Astrocyte (in vitro differentiated cells and primary cell): ENCODE measurements at regions not wholly inside any gene's neighbourhood (a gene's known extent, or its start where the extent isn't known, plus 50 kb on each side); places are given as distances from the start of the nearest gene placed in this dataset.

Source experiments
- DNase-seq: peaks from one replicate; pipeline ENCODE4 v3.0.0-alpha.2; 2010; ENCODE audit warnings: low read depth
- FAIRE-seq: peaks from 2 replicates; lab custom pipeline; 2011; peaks lifted over from hg19 to GRCh38; lab: Jason Lieb, UNC
- H2AFZ ChIP-seq: 2 replicates; pipeline ENCODE4 v1.6.0; 2012; ENCODE audit warnings: low read depth, low read length, inconsistent platforms
- H3K27ac ChIP-seq: 2 replicates; pipeline ENCODE4 v1.5.1; 2011; ENCODE audit warnings: low read depth, low read length, inconsistent platforms
- H3K27me3 ChIP-seq: 2 replicates; pipeline ENCODE4 v1.6.0; 2011; ENCODE audit warnings: low read length, inconsistent platforms; ENCODE audit not compliant: insufficient read depth
- H3K36me3 ChIP-seq: 2 replicates; pipeline ENCODE4 v1.5.1; 2011; ENCODE audit warnings: low read length, inconsistent platforms; ENCODE audit not compliant: insufficient read depth
- H3K4me1 ChIP-seq: 2 replicates; pipeline ENCODE4 v1.5.1; 2011; ENCODE audit warnings: low read length, inconsistent platforms; ENCODE audit not compliant: insufficient read depth
- H3K4me2 ChIP-seq: 2 replicates; pipeline ENCODE4 v1.6.0; 2012; ENCODE audit warnings: low read length, inconsistent platforms
- H3K4me3 ChIP-seq: 2 replicates; pipeline ENCODE4 v1.5.1; 2011; ENCODE audit warnings: low read depth, mild to moderate bottlenecking, low read length, inconsistent platforms; ENCODE audit not compliant: insufficient read depth
- H3K79me2 ChIP-seq: 2 replicates; pipeline ENCODE4 v1.6.0; 2012; ENCODE audit warnings: mild to moderate bottlenecking, low read length, inconsistent platforms; ENCODE audit not compliant: insufficient read depth
- H3K9ac ChIP-seq: 2 replicates; pipeline ENCODE4 v1.6.0; 2012; ENCODE audit warnings: mild to moderate bottlenecking, low read length, inconsistent platforms
- H3K9me3 ChIP-seq: 2 replicates; pipeline ENCODE4 v1.5.1; 2012; ENCODE audit warnings: low read depth, mild to moderate bottlenecking, low read length, inconsistent platforms; ENCODE audit not compliant: insufficient read depth
- H4K20me1 ChIP-seq: 2 replicates; pipeline ENCODE4 v1.6.0; 2012; ENCODE audit warnings: low read length, inconsistent platforms; ENCODE audit not compliant: insufficient read depth
- H3K27ac Mint-ChIP-seq: one replicate; pipeline ENCODE4 v1.8.0; 2021; ENCODE audit warnings: mild to moderate bottlenecking, mixed read lengths; ENCODE audit not compliant: unreplicated experiment
- H3K27me3 Mint-ChIP-seq: one replicate; pipeline ENCODE4 v1.8.0; 2021; ENCODE audit warnings: low read depth, mixed read lengths; ENCODE audit not compliant: unreplicated experiment
- H3K36me3 Mint-ChIP-seq: one replicate; pipeline ENCODE4 v1.8.0; 2021; ENCODE audit warnings: low read depth, mixed read lengths; ENCODE audit not compliant: unreplicated experiment
- H3K4me1 Mint-ChIP-seq: one replicate; pipeline ENCODE4 v1.8.0; 2021; ENCODE audit warnings: low read depth, mixed read lengths; ENCODE audit not compliant: unreplicated experiment
- H3K4me3 Mint-ChIP-seq: one replicate; pipeline ENCODE4 v1.8.0; 2021; ENCODE audit warnings: mild to moderate bottlenecking, moderate library complexity, mixed read lengths; ENCODE audit not compliant: unreplicated experiment
- H3K9me3 Mint-ChIP-seq: one replicate; pipeline ENCODE4 v1.8.0; 2021; ENCODE audit warnings: mild to moderate bottlenecking, mixed read lengths; ENCODE audit not compliant: unreplicated experiment
- CTCF ChIP-seq: IDR thresholded peaks from 2 replicates; pipeline ENCODE4 v1.5.1; 2011; ENCODE audit warnings: low read depth, mild to moderate bottlenecking, inconsistent platforms, low read length, moderate library complexity; ENCODE audit not compliant: insufficient read depth
- EZH2 ChIP-seq: IDR thresholded peaks from 2 replicates; pipeline ENCODE4 v1.6.1; 2012; ENCODE audit warnings: mild to moderate bottlenecking, low read length, inconsistent platforms; ENCODE audit not compliant: insufficient read depth

GRCh38 chr7:85412912-85413311 lies 226.1 kb upstream of the SEMA3D start:
- Histone ChIP-seq H3K79me2 (no peaks in the 10 kb centered on the region), H2AFZ (no peak overlapping the region), H4K20me1 (no peaks in the 10 kb centered on the region), H3K27ac (no peak overlapping the region), H3K4me2 (no peak overlapping the region), H3K9me3 (no peaks in the 10 kb centered on the region), H3K27me3 (no peaks in the 10 kb centered on the region), H3K4me1 (no peaks in the 10 kb centered on the region), H3K4me3 (no peak overlapping the region), H3K9ac (no peak overlapping the region), H3K36me3 (no peaks in the 10 kb centered on the region)
- FAIRE-seq (no peak), DNase-seq (no peak)
- Mint-ChIP-seq H3K4me1 (no peaks in the 10 kb centered on the region), H3K4me3 (no peak overlapping the region), H3K9me3 (no peaks in the 10 kb centered on the region), H3K27me3 (no peaks in the 10 kb centered on the region), H3K27ac (no peak overlapping the region), H3K36me3 (no peaks in the 10 kb centered on the region)
- TF ChIP-seq EZH2: no peak
- no peak for TF ChIP-seq CTCF

- H3K9me3 Mint-ChIP-seq: no peaks in the 10 kb centered on the region
- no peak for FAIRE-seq
Measured at GRCh38 chr7:85407391-85407790, 220.5 kb upstream of the SEMA3D start.

More at GRCh38 chr7:85407391-85407790, 220.5 kb upstream of the SEMA3D start:
- Histone ChIP-seq H3K9ac (no peak overlapping the region), H3K4me2 (no peak overlapping the region), H3K36me3 (no peaks in the 10 kb centered on the region), H3K27me3 (no peaks in the 10 kb centered on the region), H3K9me3 (no peaks in the 10 kb centered on the region), H3K4me3 (no peak overlapping the region), H3K79me2 (no peaks in the 10 kb centered on the region), H3K27ac (no peak overlapping the region), H2AFZ (no peak overlapping the region), H3K4me1 (no peaks in the 10 kb centered on the region), H4K20me1 (no peaks in the 10 kb centered on the region)
- no peak for TF ChIP-seq CTCF
- Mint-ChIP-seq H3K27me3 (no peaks in the 10 kb centered on the region), H3K27ac (no peak overlapping the region), H3K4me1 (no peaks in the 10 kb centered on the region), H3K4me3 (no peak overlapping the region), H3K36me3 (no peaks in the 10 kb centered on the region)
- DNase-seq: no peak
